ENCODE measurements at regions not wholly inside any gene's neighbourhood (a gene's known extent, or its start where the extent isn't known, plus 50 kb on each side); places are given as distances from the start of the nearest gene placed in this dataset.

- Mint-ChIP-seq H3K9me3 (no peaks in the 10 kb centered on the region), H3K4me1 (peaks cover 15% of the 10 kb centered on the region), H3K36me3 (ENCODE audit: low read depth) (no peaks in the 10 kb centered on the region), H3K27me3 (ENCODE audit: insufficient read depth) (peaks cover 5% of the 10 kb centered on the region), H3K27ac (no peak overlapping the region), H3K4me3 (no peak overlapping the region)
- Histone ChIP-seq H3K9ac (ENCODE audit: extremely low read depth, low read length, poor library complexity, severe bottlenecking) (no peak overlapping the region), H3K36me3 (ENCODE audit: control insufficient read depth, insufficient read depth, low read length) (no peaks in the 10 kb centered on the region), H3K27me3 (ENCODE audit: control insufficient read depth, insufficient read depth, low read length, poor library complexity, severe bottlenecking) (no peaks in the 10 kb centered on the region), H3K9me3 (ENCODE audit: control insufficient read depth, low read length) (no peaks in the 10 kb centered on the region), H3K4me1 (ENCODE audit: control insufficient read depth, insufficient read depth, low read length) (no peaks in the 10 kb centered on the region), H3K27ac (ENCODE audit: low read depth, low read length) (no peak overlapping the region), H3K4me3 (ENCODE audit: low read length) (no peak overlapping the region)
- 73 to 80% methylated on average over 1 of the region's 1 CpG for WGBS, 2 experiments (ENCODE audit: insufficient coverage in 1 of 2, insufficient read length in 1 of 2)
- no peak for DNase-seq
- no peak for TF ChIP-seq CTCF (conservative IDR thresholded peaks at IDR 0.05)
Measured at GRCh38 chr4:104752337-104752736, 257.6 kb upstream of the CXXC4 start.

- peaks cover 8% of the 10 kb centered on the region for H3K4me1 Mint-ChIP-seq
- H3K36me3 Mint-ChIP-seq (ENCODE audit: low read depth) = no peaks in the 10 kb centered on the region
- Histone ChIP-seq H3K4me3 (ENCODE audit: low read length) (no peak overlapping the region), H3K4me1 (ENCODE audit: control insufficient read depth, insufficient read depth, low read length) (peaks cover 3% of the 10 kb centered on the region), H3K27me3 (ENCODE audit: control insufficient read depth, insufficient read depth, low read length, poor library complexity, severe bottlenecking) (peaks cover 15% of the 10 kb centered on the region), H3K9ac (ENCODE audit: extremely low read depth, low read length, poor library complexity, severe bottlenecking) (no peak overlapping the region), H3K27ac (ENCODE audit: low read depth, low read length) (no peak overlapping the region), H3K9me3 (ENCODE audit: control insufficient read depth, low read length) (no peaks in the 10 kb centered on the region), H3K36me3 (ENCODE audit: control insufficient read depth, insufficient read depth, low read length) (no peaks in the 10 kb centered on the region)
- WGBS, 2 experiments (ENCODE audit: insufficient coverage in 1 of 2, insufficient read length in 1 of 2) = no CpG with 5 or more reads among the region's 1 CpG
- no peaks in the 10 kb centered on the region for H3K9me3 Mint-ChIP-seq
- DNase-seq = no peak
- H3K27ac Mint-ChIP-seq = no peak overlapping the region
- no peak overlapping the region for H3K4me3 Mint-ChIP-seq
- peaks cover 7% of the 10 kb centered on the region for H3K27me3 Mint-ChIP-seq (ENCODE audit: insufficient read depth)
- TF ChIP-seq CTCF (conservative IDR thresholded peaks at IDR 0.05) = no peak
Measured at GRCh38 chr4:104756837-104757236, 262.1 kb upstream of the CXXC4 start.

GRCh38 chr4:104758574-104758973 lies 263.9 kb upstream of the CXXC4 start:
- WGBS, 2 experiments (ENCODE audit: insufficient coverage in 1 of 2, insufficient read length in 1 of 2) = 94% methylated on average over 2 of the region's 2 CpGs; no CpG with 5 or more reads in 1 of the 2 experiments

More at GRCh38 chr4:104758574-104758973, 263.9 kb upstream of the CXXC4 start:
- H3K4me3 Mint-ChIP-seq = no peak overlapping the region
- no peaks in the 10 kb centered on the region for H3K9me3 Mint-ChIP-seq
- Histone ChIP-seq H3K27ac (ENCODE audit: low read depth, low read length) (no peak overlapping the region), H3K36me3 (ENCODE audit: control insufficient read depth, insufficient read depth, low read length) (no peaks in the 10 kb centered on the region), H3K9ac (ENCODE audit: extremely low read depth, low read length, poor library complexity, severe bottlenecking) (no peak overlapping the region), H3K4me3 (ENCODE audit: low read length) (no peak overlapping the region), H3K4me1 (ENCODE audit: control insufficient read depth, insufficient read depth, low read length) (peaks cover 3% of the 10 kb centered on the region), H3K9me3 (ENCODE audit: control insufficient read depth, low read length) (no peaks in the 10 kb centered on the region), H3K27me3 (ENCODE audit: control insufficient read depth, insufficient read depth, low read length, poor library complexity, severe bottlenecking) (peaks cover 30% of the 10 kb centered on the region)
- no peaks in the 10 kb centered on the region for H3K4me1 Mint-ChIP-seq
- H3K27me3 Mint-ChIP-seq (ENCODE audit: insufficient read depth) = peaks cover 8% of the 10 kb centered on the region
- H3K36me3 Mint-ChIP-seq (ENCODE audit: low read depth) = no peaks in the 10 kb centered on the region
- no peak for DNase-seq
- no peak for TF ChIP-seq CTCF (conservative IDR thresholded peaks at IDR 0.05)
- no peak overlapping the region for H3K27ac Mint-ChIP-seq
